ENCODE measurements at regions not wholly inside any gene's neighbourhood (a gene's known extent, or its start where the extent isn't known, plus 50 kb on each side); places are given as distances from the start of the nearest gene placed in this dataset.

DNA sequence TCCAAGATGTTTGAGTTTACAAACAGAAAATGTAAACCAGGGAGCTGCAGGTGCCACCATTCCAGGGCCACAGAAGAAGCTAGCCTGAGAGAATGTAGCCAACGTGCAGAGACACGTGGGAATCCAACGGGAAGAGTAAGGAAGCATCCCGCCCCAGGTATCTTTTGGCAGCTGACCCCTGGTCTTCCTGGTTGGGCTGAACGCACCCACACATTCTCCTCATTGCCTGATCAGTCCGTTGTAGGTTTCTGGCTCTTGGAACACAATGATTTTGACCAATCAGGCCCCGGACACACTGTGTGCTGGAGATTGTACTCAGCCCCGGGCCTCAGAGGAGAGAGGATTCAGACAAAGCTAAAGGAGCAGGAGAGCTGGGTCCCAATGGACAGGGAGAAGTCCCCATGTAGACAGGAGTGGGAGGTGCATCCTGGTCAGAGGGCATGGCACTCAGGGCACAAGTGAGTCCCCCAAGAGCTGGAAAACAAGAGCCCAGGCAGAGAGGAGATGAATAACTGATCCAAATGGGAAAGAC is 102.3 kb downstream of the TPRA1 start:
- Mint-ChIP-seq H3K4me1 (peaks cover 28% of the 10 kb centered on the region), H3K27ac (no peak overlapping the region), H3K27me3 (peaks cover 78% of the 10 kb centered on the region), H3K9me3 (no peaks in the 10 kb centered on the region), H3K4me3 (no peak overlapping the region)
- ATAC-seq (no peak), DNase-seq (peak in 1 of 2 donors; percentile 1)

DNA sequence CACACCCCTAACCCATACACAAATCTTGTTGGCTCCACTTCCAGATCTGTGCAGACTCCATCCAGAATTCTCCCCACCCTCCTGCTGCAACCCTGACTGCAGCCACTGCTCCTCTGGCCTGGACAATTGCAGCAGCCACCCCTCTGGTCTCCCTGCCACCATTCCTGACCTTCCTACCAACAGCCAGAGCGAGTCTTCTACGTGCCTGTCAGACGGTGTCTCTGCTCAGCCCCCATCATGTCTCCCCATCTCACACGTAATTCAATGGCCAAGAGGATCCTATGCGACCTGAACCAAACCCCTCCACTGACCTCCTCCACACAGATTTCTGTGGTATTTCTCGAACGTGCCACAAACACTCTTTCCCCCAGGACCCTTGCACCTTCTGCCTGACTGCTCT is 103.3 kb downstream of the TPRA1 start:
- Mint-ChIP-seq H3K4me1 (peaks cover 38% of the 10 kb centered on the region), H3K9me3 (no peaks in the 10 kb centered on the region), H3K27ac (no peak overlapping the region), H3K27me3 (peaks cover 78% of the 10 kb centered on the region), H3K4me3 (no peak overlapping the region)
- ATAC-seq (no peak), DNase-seq (peak in 1 of 2 donors; percentile 3)

DNA sequence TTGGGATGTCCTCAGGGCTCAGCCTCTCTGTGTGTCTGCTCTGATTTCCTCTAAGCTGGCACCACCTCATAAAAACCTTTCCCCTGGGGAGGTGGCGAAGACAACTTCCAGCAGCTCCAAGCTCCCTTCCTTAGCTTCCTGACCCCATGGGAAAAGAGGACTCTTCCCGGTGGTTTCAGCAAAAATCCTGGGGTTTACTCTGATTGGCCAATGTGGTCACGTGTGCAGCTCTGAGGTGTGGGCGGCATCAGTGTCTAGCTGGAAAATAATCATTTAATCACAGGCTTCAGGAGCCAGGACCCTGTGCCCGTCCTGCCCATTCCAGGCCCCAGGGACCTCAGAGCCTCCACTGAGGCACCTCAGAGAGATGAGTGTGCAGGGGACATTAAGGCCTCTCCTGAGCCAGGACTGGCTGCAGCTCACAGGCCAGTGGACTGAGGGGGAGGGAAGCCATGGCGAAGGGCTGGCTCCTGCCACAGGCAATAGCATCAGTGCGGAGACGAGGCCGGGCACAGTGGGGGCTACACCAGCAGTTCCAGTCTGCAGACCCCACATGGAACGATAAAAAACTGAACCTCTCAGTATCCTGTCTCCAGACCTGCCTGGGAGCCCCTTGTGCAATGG is 104.1 kb downstream of the TPRA1 start:
- ATAC-seq (no peak), DNase-seq (peak in 1 of 2 donors; percentile 8)
- H3K9me3 Mint-ChIP-seq = no peaks in the 10 kb centered on the region
- H3K27me3 Mint-ChIP-seq = peaks cover 84% of the 10 kb centered on the region
- H3K4me1 Mint-ChIP-seq = peaks cover 38% of the 10 kb centered on the region
- no peak overlapping the region for H3K4me3 Mint-ChIP-seq
- H3K27ac Mint-ChIP-seq = no peak overlapping the region

DNA sequence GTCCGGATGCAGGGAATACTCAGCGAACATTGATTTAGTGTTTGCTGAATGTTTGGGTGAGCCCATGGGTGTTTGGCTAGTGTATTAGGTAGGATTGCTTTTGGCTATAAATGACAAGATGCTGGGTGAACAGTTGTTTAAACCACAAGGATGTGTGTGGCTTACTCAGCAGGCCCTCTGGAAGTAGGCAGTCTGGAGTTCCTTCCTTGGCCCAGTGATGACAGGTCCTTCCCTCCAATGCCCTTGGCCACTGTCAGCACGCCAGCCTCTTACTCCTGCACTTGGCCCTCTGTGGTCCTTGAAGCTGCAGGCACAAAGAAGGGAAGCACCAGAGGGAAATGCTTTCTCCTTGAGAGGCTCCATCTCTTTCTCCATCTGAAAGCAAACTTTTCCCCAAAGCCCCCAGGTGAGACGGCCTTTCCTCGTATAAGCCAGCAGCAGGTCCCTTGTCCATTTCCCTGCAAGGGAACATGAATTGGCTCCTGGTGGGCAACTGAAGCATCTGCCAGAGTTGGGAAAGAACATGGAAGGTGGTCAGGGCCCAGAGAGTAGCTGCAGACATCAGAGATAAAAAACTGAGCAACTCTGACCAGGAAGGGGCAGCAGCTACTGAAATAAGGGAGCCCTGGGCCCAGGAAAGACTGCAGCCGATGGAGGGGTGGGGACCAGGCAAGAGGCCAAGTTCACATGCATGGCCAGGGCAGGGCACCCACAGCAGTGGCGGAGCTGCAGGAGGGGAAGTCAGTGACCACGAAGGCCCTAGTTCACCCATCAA is 105.0 kb downstream of the TPRA1 start:
- Mint-ChIP-seq H3K9me3 (no peaks in the 10 kb centered on the region), H3K27me3 (peaks cover 86% of the 10 kb centered on the region), H3K4me3 (no peak overlapping the region), H3K27ac (no peak overlapping the region), H3K4me1 (peaks cover 38% of the 10 kb centered on the region)
- no peak for ATAC-seq
- DNase-seq = peak in 1 of 2 donors; percentile 8

DNA sequence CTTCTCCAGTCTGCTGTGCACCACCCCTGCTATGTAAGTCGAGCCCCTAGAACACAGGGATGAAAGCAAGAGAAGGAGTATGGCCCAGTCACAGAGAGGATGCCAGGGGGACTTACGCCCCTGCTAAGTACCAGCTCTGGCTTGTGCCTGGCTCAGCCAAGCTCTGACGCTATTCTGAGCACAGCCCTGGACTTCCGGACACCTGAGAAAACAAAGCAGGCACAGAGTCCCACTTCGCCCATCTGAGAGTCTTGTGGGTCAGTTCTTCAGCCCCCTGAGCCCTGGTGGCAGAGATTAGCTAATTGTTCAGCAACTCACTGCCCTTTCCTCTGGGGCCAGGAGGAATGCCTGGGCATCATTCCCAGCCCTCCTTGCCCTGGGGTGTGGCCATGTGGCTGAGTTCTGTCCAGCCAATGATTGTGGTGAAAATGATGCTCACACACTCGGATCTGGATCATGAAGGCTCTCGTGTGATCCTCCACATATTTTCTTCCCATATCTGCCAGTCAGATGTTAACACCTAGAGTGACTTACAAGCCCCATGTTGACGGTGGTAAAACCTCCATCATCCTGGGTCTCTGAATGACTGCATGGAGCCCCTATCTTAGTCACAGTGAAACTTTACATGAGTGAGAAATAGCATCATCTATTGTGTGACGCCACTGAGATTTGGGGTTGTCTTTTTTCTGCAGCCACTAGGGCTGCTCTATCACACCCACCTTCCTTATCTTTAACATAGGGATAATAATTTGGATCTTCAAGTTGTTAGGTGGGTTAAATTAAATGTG is 105.7 kb downstream of the TPRA1 start:
- H3K9me3 Mint-ChIP-seq = no peaks in the 10 kb centered on the region
- ATAC-seq = peak; percentile 85
- H3K4me1 Mint-ChIP-seq = peaks cover 38% of the 10 kb centered on the region
- no peak overlapping the region for H3K4me3 Mint-ChIP-seq
- H3K27ac Mint-ChIP-seq = peak overlapping the region in 1 of 2 donors; percentile 13
- peaks cover 86% of the 10 kb centered on the region for H3K27me3 Mint-ChIP-seq
- DNase-seq = peak; percentile 26 to 74

DNA sequence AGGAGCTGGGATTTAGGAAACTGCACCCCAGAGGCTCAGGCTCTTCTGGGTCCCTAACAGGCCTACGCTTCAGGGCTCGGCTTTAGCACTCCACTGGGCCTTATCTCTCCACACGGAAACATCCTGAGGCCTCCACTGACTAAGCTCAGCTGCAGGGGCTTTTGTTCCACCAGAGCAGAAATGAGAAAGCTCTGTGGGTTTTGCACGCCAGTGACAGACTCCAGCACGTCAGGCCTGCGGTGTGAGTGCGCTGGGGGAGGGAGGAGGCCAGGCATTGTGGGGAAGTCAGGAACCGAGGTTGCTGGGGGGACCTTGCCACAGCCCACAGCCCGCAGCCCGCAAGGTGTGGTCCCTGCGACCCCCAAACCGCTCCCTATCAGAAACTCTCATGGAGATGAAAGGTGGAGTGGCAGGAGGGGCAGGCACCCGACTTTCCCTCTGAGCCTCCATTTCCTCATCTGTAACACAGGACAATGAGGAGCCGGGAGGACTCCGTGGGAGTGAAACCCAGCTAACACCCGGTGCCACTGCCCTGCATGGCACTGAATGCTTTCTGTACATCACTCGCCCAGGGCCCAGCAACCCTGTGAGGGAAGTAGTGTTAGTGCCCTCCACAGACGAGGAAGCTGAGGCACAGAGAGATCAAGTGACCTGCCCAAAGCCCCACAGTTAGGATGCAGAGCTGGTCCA is 106.5 kb downstream of the TPRA1 start:
- Mint-ChIP-seq H3K27ac (peak overlapping the region; percentile 13 to 91), H3K27me3 (peaks cover 86% of the 10 kb centered on the region), H3K4me1 (peaks cover 38% of the 10 kb centered on the region), H3K9me3 (no peaks in the 10 kb centered on the region), H3K4me3 (peak overlapping the region; percentile 32 to 50)
- ATAC-seq = peak; percentile 92
- DNase-seq = peak; percentile 77 to 93

DNA sequence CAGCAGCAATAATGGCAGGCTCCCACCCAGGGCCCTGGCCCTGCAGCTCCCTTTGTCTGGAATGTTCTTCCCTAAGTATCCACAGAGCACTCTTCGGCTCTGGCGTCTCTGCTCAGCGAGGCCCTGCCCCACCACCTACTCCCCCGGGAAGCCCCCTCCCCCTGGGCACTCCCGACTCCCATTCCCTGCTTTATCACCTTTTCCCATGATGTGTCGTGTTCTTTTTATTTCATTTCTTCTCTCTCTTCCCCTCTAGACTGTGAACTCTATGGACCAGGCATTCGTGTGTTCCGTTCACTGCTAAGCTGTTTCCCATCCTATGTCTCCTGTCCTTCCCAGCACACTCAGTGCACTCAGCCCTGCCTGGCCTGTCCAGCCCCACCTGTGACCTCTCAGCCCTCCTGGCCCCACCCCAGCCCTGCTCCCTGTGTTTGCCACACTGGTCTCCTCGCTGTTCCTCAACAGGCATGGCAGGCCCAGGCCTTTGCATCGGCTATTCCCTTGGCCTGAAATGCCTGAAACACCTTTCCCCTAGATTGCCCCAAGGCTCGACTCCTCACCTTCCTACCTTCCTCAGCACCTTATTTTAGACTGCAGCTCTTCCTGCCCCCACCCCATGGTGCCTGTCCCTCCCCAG is 107.4 kb downstream of the TPRA1 start:
- DNase-seq (peak in 1 of 2 donors; percentile 8), ATAC-seq (no peak)
- peaks cover 38% of the 10 kb centered on the region for H3K4me1 Mint-ChIP-seq
- H3K27me3 Mint-ChIP-seq = peaks cover 83% of the 10 kb centered on the region
- H3K9me3 Mint-ChIP-seq = no peaks in the 10 kb centered on the region
- H3K27ac Mint-ChIP-seq = peak overlapping the region; percentile 91 to 92
- peak overlapping the region in 1 of 2 donors; percentile 32 for H3K4me3 Mint-ChIP-seq

DNA sequence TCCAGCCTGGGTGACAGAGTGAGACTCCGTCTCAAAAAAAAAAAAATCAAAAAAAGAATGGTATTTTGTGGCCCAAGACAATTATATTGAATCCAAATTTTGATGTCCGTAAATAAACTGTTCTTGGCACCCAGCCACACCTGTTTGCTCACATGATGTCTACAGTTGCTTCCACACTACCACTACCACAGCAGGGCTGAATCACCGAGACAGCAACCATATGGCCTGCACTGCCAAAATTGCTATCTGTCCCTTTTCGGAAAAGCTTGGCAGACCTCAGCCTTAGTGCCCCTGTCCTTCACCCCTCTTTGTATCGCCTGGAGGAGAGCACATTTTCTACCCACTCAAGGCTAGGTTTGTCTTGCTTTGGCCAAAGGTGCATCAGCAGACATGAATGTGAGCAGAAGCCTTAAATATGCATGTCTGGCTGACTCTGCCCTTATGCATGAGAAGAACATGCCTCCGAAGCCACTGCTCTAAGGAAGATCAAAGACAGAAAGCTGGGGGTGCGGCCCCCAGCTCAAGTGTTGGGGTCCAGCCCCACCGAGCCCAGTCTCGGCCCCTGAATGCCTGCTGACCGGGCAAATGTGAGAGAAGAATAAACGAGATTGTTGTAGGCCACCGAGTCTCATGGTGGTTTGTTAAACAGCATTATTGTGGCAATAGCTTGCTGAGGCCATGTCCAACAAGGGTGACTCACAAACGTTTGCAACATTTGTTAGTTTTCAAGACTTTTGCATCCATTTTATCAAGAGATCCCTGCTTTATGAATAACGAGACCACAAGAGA is 108.1 kb downstream of the TPRA1 start:
- DNase-seq (peak in 1 of 2 donors; percentile 5), ATAC-seq (no peak)
- no peak overlapping the region for H3K27ac Mint-ChIP-seq
- no peaks in the 10 kb centered on the region for H3K9me3 Mint-ChIP-seq
- no peak overlapping the region for H3K4me3 Mint-ChIP-seq
- peaks cover 79% of the 10 kb centered on the region for H3K27me3 Mint-ChIP-seq
- peaks cover 38% of the 10 kb centered on the region for H3K4me1 Mint-ChIP-seq

DNA sequence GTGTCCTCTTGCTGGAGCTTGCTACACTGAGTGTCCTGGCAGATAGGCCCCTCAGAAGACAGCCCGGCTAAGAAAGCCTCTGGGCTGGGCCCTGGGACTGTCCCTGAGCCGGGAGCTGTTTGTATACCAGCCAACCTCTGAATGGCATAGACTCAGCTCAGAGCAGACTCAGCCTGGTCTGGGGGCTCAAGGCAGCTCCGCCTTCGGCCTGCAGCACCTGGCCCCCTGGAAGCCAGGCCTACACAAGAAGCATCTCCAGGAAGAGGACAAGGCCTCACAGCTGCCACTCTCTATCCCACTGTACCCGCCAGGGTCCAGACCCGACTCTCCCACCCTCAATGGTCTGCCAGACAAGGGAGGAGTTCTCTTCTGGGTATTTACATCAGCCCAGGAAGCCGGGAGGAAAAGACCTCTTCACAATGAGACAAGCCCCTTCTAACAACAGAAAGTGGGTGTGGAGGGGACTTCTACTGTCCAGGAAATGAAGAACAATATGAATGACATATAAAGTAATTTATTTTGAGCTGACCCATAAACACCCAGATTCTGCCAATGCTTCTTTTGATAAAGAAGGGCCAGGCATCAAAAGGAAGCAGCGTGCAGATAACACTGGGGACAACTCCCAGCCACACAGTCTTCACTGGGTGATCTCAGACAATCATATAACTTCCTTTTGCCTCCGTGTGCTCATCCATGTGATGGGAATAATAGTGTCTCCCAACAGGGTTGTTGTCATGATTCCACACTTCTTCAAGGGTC is 110.2 kb downstream of the TPRA1 start:
- Mint-ChIP-seq H3K4me1 (peaks cover 31% of the 10 kb centered on the region), H3K4me3 (no peak overlapping the region), H3K27ac (no peak overlapping the region), H3K27me3 (peaks cover 79% of the 10 kb centered on the region), H3K9me3 (no peaks in the 10 kb centered on the region)
- no peak for DNase-seq
- no peak for ATAC-seq

DNA sequence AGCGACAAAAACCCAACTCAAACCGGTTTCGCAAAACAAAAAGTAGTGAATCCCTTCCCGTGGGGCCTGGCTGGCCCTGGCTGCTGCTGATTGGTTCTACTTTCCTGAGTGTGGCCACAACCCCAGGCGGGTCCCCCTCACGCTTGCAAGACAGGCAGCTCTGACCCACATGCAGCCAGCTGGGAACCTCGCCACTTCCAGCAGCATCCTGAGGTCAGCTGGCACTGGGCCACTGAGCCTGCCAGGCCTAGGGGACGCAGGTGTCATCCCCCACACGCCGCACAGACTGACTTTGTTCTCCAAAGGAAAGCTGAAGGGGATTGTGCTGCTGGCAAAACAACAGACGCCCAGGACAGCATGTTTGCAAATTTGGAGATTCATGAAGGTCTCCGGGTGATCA is 111.1 kb downstream of the TPRA1 start:
- DNase-seq = no peak
- no peak overlapping the region for H3K4me3 Mint-ChIP-seq
- no peak overlapping the region for H3K27ac Mint-ChIP-seq
- H3K27me3 Mint-ChIP-seq = peaks cover 86% of the 10 kb centered on the region
- peaks cover 22% of the 10 kb centered on the region for H3K4me1 Mint-ChIP-seq
- no peak for ATAC-seq
- no peaks in the 10 kb centered on the region for H3K9me3 Mint-ChIP-seq

DNA sequence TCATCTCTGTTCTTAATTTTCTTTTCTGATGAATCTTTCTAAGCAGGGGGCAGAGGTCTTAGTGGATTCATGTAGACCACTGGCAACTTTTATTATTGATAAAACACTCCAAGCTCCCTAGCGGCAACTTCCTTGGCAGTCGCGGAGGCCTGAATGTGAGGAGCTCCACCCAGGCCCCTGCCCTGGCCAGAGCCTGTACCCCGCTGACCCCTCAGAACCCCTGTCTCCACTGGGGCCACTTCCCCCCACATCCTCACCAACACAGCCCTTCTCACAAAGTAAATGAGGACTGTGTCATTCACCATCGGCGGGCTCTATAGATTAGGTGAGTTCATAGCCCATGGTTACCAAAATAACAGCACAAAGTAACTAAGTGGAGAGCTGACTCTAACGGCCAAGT is 111.6 kb downstream of the TPRA1 start:
- ATAC-seq (no peak), DNase-seq (no peak)
- Mint-ChIP-seq H3K4me1 (peaks cover 17% of the 10 kb centered on the region), H3K4me3 (no peak overlapping the region), H3K27ac (no peak overlapping the region), H3K27me3 (peaks cover 89% of the 10 kb centered on the region), H3K9me3 (no peaks in the 10 kb centered on the region)

DNA sequence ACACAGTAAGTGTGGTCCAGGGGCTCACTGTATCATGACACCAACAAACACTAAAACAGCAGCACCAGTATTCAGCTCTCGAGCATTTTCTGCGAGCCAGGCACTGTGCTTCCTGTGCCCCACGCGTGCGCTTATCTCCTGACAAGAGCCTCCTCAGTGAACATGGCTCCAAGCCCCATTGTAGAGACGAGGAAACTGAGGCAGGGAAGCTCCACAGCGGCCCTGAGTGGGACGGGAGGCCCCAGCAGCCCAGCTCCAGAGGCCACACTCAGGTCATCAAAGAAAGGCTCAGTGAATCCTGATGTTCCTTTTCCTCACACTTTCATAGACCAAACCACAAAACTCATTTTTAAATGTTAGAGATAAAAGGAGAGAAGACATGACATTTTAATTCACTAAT is 113.1 kb downstream of the TPRA1 start:
- Mint-ChIP-seq H3K9me3 (no peaks in the 10 kb centered on the region), H3K4me1 (peaks cover 1% of the 10 kb centered on the region), H3K4me3 (no peak overlapping the region), H3K27ac (no peak overlapping the region), H3K27me3 (peaks cover 74% of the 10 kb centered on the region)
- ATAC-seq (no peak), DNase-seq (no peak)

DNA sequence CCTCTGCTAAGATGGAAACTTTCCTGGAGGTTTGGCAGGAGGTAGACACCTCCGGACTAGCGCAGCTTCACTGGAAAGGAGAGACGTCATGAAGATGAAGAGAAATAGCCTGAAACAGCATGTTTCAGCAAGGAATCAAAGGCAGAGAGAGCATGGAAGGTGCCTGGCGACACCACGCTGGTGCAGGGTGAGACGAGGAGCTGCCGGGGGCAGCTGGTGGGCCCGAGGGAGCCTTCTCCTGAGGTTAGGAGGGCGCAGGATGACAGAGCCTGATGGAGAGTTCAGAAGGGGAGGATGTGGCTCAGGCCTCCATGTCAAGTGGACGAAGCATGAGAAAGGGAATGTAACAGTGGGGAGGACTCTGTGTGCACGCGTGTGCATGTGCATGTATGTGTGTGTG is 113.6 kb downstream of the TPRA1 start:
- no peak overlapping the region for H3K27ac Mint-ChIP-seq
- no peak overlapping the region for H3K4me3 Mint-ChIP-seq
- peaks cover 70% of the 10 kb centered on the region for H3K27me3 Mint-ChIP-seq
- ATAC-seq (no peak), DNase-seq (no peak)
- no peaks in the 10 kb centered on the region for H3K9me3 Mint-ChIP-seq
- H3K4me1 Mint-ChIP-seq = no peaks in the 10 kb centered on the region
